ENCODE measurements at regions not wholly inside any gene's neighbourhood (a gene's known extent, or its start where the extent isn't known, plus 50 kb on each side); places are given as distances from the start of the nearest gene placed in this dataset.

DNA sequence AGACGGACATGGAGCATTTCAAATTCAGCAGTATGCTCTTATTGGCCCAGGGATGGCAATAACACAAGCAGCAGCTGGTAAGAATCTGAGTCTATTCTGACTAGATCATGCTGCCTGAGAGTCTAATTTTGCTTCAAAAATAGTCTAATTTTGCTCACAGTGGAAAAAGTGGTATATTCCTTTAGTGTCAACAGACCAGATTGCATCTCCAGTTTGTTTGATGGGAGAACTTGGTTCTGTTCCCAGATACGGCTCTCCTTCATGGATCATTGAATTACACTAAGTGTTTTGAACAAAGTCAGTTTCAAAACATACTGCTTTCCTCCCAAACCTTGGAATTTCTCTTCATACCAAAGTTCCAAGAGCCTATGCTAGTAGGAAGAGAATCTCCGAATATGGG, 586.1 kb downstream of the RNF144B start:
- Histone ChIP-seq H3K36me3 (ENCODE audit: insufficient read depth, low read length) (no peaks in the 10 kb centered on the region), H3K9me3 (ENCODE audit: control insufficient read depth in 1 of 2, insufficient read depth in 1 of 2, low read length in 2 of 2) (peaks cover 0 to 8% of the 10 kb centered on the region in 2 experiments), H3K27me3 (ENCODE audit: control insufficient read depth in 1 of 2, insufficient read depth in 2 of 2, low read length in 2 of 2) (no peaks in the 10 kb centered on the region), H3K27ac (ENCODE audit: low read depth in 1 of 2, low read length in 2 of 2) (no peak overlapping the region), H3K4me3 (ENCODE audit: low read length) (no peak overlapping the region), H3K4me1 (ENCODE audit: insufficient read depth, low read length) (no peaks in the 10 kb centered on the region)
- no peak for ATAC-seq (ENCODE audit: poor library complexity)
- CTCF ChIA-PET: no interaction called here
- intact Hi-C loops (cut with DNase I, micrococcal nuclease): no loop called here
- no peaks in the 10 kb centered on the region for H3K36me3 Mint-ChIP-seq (ENCODE audit: low read depth)
- TF ChIP-seq, protein P1, sequence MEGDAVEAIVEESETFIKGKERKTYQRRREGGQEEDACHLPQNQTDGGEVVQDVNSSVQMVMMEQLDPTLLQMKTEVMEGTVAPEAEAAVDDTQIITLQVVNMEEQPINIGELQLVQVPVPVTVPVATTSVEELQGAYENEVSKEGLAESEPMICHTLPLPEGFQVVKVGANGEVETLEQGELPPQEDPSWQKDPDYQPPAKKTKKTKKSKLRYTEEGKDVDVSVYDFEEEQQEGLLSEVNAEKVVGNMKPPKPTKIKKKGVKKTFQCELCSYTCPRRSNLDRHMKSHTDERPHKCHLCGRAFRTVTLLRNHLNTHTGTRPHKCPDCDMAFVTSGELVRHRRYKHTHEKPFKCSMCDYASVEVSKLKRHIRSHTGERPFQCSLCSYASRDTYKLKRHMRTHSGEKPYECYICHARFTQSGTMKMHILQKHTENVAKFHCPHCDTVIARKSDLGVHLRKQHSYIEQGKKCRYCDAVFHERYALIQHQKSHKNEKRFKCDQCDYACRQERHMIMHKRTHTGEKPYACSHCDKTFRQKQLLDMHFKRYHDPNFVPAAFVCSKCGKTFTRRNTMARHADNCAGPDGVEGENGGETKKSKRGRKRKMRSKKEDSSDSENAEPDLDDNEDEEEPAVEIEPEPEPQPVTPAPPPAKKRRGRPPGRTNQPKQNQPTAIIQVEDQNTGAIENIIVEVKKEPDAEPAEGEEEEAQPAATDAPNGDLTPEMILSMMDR (IDR thresholded peaks at IDR 0.05): no peak
- H3K27me3 Mint-ChIP-seq: no peaks in the 10 kb centered on the region
- H3K4me1 Mint-ChIP-seq (ENCODE audit: low read depth): no peaks in the 10 kb centered on the region
- H3K27ac Mint-ChIP-seq: no peak overlapping the region
- peaks cover 3% of the 10 kb centered on the region for H3K9me3 Mint-ChIP-seq
- H3K4me3 Mint-ChIP-seq: no peak overlapping the region
- POLR2A ChIA-PET: no interaction called here
- DNase-seq: no peak

DNA sequence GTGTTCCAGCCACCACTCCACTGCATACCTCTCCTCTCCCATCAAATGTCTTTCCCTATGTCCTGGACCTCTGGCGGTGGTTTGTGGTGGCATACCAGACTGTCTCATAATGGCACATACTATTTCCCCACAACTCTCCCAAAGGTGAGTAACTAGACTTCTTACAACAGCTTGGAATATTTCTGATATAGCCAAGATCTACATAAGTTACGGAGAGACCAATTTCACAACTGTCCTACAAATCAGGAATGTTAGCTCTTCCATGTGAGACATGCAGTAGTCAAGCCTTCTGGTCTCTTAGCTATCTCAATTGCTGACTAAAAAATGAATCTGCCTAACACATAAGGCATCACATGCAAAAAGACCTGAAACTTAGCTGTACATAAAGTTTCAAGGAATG, 588.9 kb downstream of the RNF144B start:
- Histone ChIP-seq H3K9me3 (ENCODE audit: control insufficient read depth in 1 of 2, insufficient read depth in 1 of 2, low read length in 2 of 2) (peaks cover 0 to 8% of the 10 kb centered on the region in 2 experiments), H3K4me1 (ENCODE audit: insufficient read depth, low read length) (no peaks in the 10 kb centered on the region), H3K27me3 (ENCODE audit: control insufficient read depth in 1 of 2, insufficient read depth in 2 of 2, low read length in 2 of 2) (no peaks in the 10 kb centered on the region), H3K4me3 (ENCODE audit: low read length) (no peak overlapping the region), H3K27ac (ENCODE audit: low read depth in 1 of 2, low read length in 2 of 2) (no peak overlapping the region), H3K36me3 (ENCODE audit: insufficient read depth, low read length) (no peaks in the 10 kb centered on the region)
- Mint-ChIP-seq H3K36me3 (ENCODE audit: low read depth) (no peaks in the 10 kb centered on the region), H3K27ac (no peak overlapping the region), H3K4me3 (no peak overlapping the region), H3K4me1 (ENCODE audit: low read depth) (no peaks in the 10 kb centered on the region), H3K9me3 (no peaks in the 10 kb centered on the region), H3K27me3 (no peaks in the 10 kb centered on the region)
- TF ChIP-seq, protein P1 (IDR thresholded peaks at IDR 0.05): no peak
- POLR2A ChIA-PET: no interaction called here
- ATAC-seq (ENCODE audit: poor library complexity): no peak
- CTCF ChIA-PET: no interaction called here
- intact Hi-C loops (cut with DNase I, micrococcal nuclease): no loop called here
- no peak for DNase-seq

DNA sequence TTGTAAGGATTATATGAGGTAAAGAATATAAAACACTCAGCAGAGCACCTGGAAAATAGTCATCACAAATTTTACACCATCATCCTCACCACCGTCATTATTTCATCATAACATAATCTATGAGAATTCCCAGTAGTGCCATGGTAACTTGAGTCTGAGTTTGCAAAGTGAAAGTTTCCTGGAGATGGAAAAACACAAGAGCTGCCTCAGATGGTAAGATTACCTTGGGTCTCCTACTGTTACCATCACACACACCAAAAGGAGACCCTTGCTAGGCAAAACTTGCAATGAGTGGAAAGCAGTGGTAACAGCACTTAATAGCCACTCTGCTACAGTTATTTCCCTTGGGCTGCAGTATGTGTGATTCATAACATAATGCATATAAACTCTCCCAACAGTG, 589.8 kb downstream of the RNF144B start:
- no peak for ATAC-seq (ENCODE audit: poor library complexity)
- Histone ChIP-seq H3K9me3 (ENCODE audit: control insufficient read depth in 1 of 2, insufficient read depth in 1 of 2, low read length in 2 of 2) (peaks cover 0 to 8% of the 10 kb centered on the region in 2 experiments), H3K4me1 (ENCODE audit: insufficient read depth, low read length) (no peaks in the 10 kb centered on the region), H3K36me3 (ENCODE audit: insufficient read depth, low read length) (no peaks in the 10 kb centered on the region), H3K27ac (ENCODE audit: low read depth in 1 of 2, low read length in 2 of 2) (no peak overlapping the region), H3K4me3 (ENCODE audit: low read length) (no peak overlapping the region), H3K27me3 (ENCODE audit: control insufficient read depth in 1 of 2, insufficient read depth in 2 of 2, low read length in 2 of 2) (no peaks in the 10 kb centered on the region)
- H3K27ac Mint-ChIP-seq: no peak overlapping the region
- intact Hi-C loops (cut with DNase I, micrococcal nuclease): no loop called here
- POLR2A ChIA-PET: no interaction called here
- H3K4me3 Mint-ChIP-seq: no peak overlapping the region
- no peaks in the 10 kb centered on the region for H3K27me3 Mint-ChIP-seq
- H3K36me3 Mint-ChIP-seq (ENCODE audit: low read depth): no peaks in the 10 kb centered on the region
- CTCF ChIA-PET: interaction anchor here (0.6 kb wide), 1 partner anchor 18 kb away, joined by 4 read pairs; no protein-coding TSS in a partner anchor
- no peaks in the 10 kb centered on the region for H3K9me3 Mint-ChIP-seq
- no peaks in the 10 kb centered on the region for H3K4me1 Mint-ChIP-seq (ENCODE audit: low read depth)
- DNase-seq: no peak
- TF ChIP-seq, protein P1 (IDR thresholded peaks at IDR 0.05): no peak

Data from CD4-positive, alpha-beta T cell (primary cell).